Loucy (cell line): ENCODE measurements at regions not wholly inside any gene's neighbourhood (a gene's known extent, or its start where the extent isn't known, plus 50 kb on each side); places are given as distances from the start of the nearest gene placed in this dataset.

Source experiments
- EZH2phosphoT487 ChIP-seq: fragments of 200-600 bp; IDR thresholded peaks from 2 replicates; pipeline ENCODE4 v1.6.1; 2018; ENCODE audit warnings: antibody characterized with exemption, mild to moderate bottlenecking, moderate library complexity, borderline replicate concordance
- TF ChIP-seq, protein P1 (sequence below): fragments of 200-600 bp; sonication (generic); conservative IDR thresholded peaks from 2 replicates; pipeline ENCODE4 v1.5.1; 2014; ENCODE audit warnings: mild to moderate bottlenecking, antibody characterized with exemption, low read length

DNA sequence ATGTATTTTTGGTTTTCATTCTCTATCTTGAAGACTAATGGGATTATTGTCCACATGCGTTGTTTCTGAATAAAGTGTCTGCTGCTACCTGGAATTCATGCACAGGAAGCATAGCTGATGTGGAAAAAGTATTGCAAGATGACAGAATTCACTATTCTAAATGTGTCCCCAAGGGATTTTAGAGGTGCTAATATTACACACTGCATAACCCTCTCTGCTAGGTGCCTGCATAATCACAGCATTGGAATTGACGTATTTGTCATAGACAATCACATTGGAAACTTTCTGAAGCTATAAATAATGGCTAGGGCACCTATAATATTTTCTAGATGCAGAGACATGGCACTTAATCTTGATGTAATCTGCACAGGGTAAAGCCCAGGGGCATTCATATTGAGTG, 496.1 kb downstream of the JRKL start:
- no peak for TF ChIP-seq EZH2phosphoT487
- TF ChIP-seq, protein P1, sequence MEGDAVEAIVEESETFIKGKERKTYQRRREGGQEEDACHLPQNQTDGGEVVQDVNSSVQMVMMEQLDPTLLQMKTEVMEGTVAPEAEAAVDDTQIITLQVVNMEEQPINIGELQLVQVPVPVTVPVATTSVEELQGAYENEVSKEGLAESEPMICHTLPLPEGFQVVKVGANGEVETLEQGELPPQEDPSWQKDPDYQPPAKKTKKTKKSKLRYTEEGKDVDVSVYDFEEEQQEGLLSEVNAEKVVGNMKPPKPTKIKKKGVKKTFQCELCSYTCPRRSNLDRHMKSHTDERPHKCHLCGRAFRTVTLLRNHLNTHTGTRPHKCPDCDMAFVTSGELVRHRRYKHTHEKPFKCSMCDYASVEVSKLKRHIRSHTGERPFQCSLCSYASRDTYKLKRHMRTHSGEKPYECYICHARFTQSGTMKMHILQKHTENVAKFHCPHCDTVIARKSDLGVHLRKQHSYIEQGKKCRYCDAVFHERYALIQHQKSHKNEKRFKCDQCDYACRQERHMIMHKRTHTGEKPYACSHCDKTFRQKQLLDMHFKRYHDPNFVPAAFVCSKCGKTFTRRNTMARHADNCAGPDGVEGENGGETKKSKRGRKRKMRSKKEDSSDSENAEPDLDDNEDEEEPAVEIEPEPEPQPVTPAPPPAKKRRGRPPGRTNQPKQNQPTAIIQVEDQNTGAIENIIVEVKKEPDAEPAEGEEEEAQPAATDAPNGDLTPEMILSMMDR, result no peak
